B cell (primary cell): ENCODE measurements at regions not wholly inside any gene's neighbourhood (a gene's known extent, or its start where the extent isn't known, plus 50 kb on each side); places are given as distances from the start of the nearest gene placed in this dataset.

Experiments used
- CTCF ChIP-seq: fragments of 200-600 bp; IDR thresholded peaks from one replicate; pipeline ENCODE4 v1.8.0; 2022; ENCODE audit warnings: antibody characterized with exemption, mild to moderate bottlenecking
- EZH2 ChIP-seq: IDR thresholded peaks from 2 replicates; pipeline ENCODE4 v1.6.1; 2012; ENCODE audit warnings: borderline replicate concordance, low read depth, mild to moderate bottlenecking, moderate library complexity, low read length; ENCODE audit not compliant: insufficient read depth, poor library complexity, severe bottlenecking

- TF ChIP-seq EZH2: no peak
- no peak for TF ChIP-seq CTCF
Measured at GRCh38 chr18:51630706-51631105, 433.2 kb upstream of the MEX3C start.
